ENCODE measurements at regions not wholly inside any gene's neighbourhood (a gene's known extent, or its start where the extent isn't known, plus 50 kb on each side); places are given as distances from the start of the nearest gene placed in this dataset.

GRCh38 chr1:5637171-5637570 lies 355.1 kb downstream of the NPHP4 start:
- TF ChIP-seq CTCF (IDR thresholded peaks at IDR 0.05): no peak
- no peak for TF ChIP-seq EZH2 (IDR thresholded peaks at IDR 0.05; ENCODE audit: borderline replicate concordance, insufficient read depth, low read depth, low read length, poor library complexity, severe bottlenecking)
